Sigmoid colon (tissue), 6 donors: ENCODE measurements at regions not wholly inside any gene's neighbourhood (a gene's known extent, or its start where the extent isn't known, plus 50 kb on each side); places are given as distances from the start of the nearest gene placed in this dataset.

ENCODE experiments used
- DNase-seq: peaks from one replicate; pipeline ENCODE4 v3.0.0-alpha.2; 2019
- H3K27ac ChIP-seq, 4 donors: fragments of 200-600 bp; sonication (generic); one replicate each; pipeline ENCODE4 v1.5.1; 2016 to 2019; ENCODE audit warnings: mild to moderate bottlenecking in 1 of 4
- H3K27me3 ChIP-seq, 3 donors: fragments of 200-600 bp; sonication (generic); one replicate each; pipeline ENCODE4 v1.5.1; 2019; ENCODE audit warnings: mild to moderate bottlenecking in 1 of 3
- H3K36me3 ChIP-seq, 4 donors: fragments of 200-600 bp; sonication (generic); one replicate each; pipeline ENCODE4 v1.5.1; 2016 to 2019
- H3K4me1 ChIP-seq, 4 donors: fragments of 200-600 bp; sonication (generic); one replicate each; pipeline ENCODE4 v1.5.1; 2017 to 2019
- H3K4me3 ChIP-seq, 4 donors: fragments of 200-600 bp; sonication (generic); one replicate each; pipeline ENCODE4 v1.5.1; 2017 to 2019; ENCODE audit warnings: mild to moderate bottlenecking in 2 of 4, moderate library complexity in 1 of 4
- H3K9me3 ChIP-seq, 4 donors: fragments of 200-600 bp in 3 of 4; sonication (generic) in 3 of 4; one replicate each; pipeline versions ENCODE4 v1.5.1 to v1.6.1; 2013 to 2019
- EP300 ChIP-seq, 4 donors: sonication (generic); formaldehyde crosslinking; IDR thresholded peaks; one replicate each; pipeline ENCODE4 v1.6.1; 2017; ENCODE audit warnings: antibody characterized with exemption in 4 of 4
- POLR2A ChIP-seq, 2 donors: fragments of 450-650 bp; IDR thresholded peaks; one replicate each; pipeline ENCODE4 v1.6.1; 2016; ENCODE audit warnings: antibody characterized with exemption in 2 of 2, mild to moderate bottlenecking in 2 of 2, moderate library complexity in 2 of 2
- POLR2AphosphoS5 ChIP-seq, 4 donors: sonication (generic); formaldehyde crosslinking; IDR thresholded peaks; one replicate each; pipeline ENCODE4 v1.6.1; 2017; ENCODE audit warnings: antibody characterized with exemption in 4 of 4
- WGBS, 2 donors: extraction: QIAGEN DNeasy Blood & Tissue Kit; methylation state at CpG; one replicate each; pipeline ENCODE4 v1.1.7; 2013; 5-methylcytosine and 5-hydroxymethylcytosine counted together
- intact Hi-C: fragments of 100-400 bp; cut with DNase I; formaldehyde crosslinking; loops from one replicate; pipeline ENCODE4 v1.15.1; 2023
- TF ChIP-seq, protein P1 (sequence below), 4 experiments: fragments of 450-650 bp in 3 of 4; fragments of 200-600 bp in 1 of 4; IDR thresholded peaks; one replicate each; pipeline ENCODE4 v1.5.1; 2016 to 2019; ENCODE audit warnings: antibody characterized with exemption in 4 of 4, mild to moderate bottlenecking in 3 of 4, moderate library complexity in 2 of 4
- donor health status: healthy with polysubstance abuse.
- donor health status: healthy.

DNA sequence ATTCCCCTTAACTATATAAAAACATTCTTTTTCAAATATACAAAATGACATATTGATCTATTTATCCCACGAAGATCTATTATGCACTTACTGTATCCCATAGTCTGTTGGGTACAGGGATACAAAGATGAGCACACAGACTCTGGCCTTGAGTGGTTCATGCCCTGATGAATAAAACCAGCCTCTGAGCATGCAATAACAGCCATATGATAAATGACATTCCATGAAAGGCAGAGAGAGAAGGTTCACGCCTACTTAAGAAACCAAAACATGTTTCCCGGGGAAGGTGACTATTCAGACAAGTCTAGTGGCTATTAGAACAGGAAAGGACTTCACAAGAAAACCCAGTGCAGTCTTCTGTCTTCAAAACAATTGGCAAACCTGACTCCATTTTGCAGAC lies 406.2 kb upstream of the BRINP1 start:
- H3K4me3 ChIP-seq, result no peak overlapping the region
- H3K4me1 ChIP-seq, result no peaks in the 10 kb centered on the region
- DNase-seq, result no peak
- no peak for TF ChIP-seq EP300 (IDR thresholded peaks at IDR 0.05)
- TF ChIP-seq, protein P1, sequence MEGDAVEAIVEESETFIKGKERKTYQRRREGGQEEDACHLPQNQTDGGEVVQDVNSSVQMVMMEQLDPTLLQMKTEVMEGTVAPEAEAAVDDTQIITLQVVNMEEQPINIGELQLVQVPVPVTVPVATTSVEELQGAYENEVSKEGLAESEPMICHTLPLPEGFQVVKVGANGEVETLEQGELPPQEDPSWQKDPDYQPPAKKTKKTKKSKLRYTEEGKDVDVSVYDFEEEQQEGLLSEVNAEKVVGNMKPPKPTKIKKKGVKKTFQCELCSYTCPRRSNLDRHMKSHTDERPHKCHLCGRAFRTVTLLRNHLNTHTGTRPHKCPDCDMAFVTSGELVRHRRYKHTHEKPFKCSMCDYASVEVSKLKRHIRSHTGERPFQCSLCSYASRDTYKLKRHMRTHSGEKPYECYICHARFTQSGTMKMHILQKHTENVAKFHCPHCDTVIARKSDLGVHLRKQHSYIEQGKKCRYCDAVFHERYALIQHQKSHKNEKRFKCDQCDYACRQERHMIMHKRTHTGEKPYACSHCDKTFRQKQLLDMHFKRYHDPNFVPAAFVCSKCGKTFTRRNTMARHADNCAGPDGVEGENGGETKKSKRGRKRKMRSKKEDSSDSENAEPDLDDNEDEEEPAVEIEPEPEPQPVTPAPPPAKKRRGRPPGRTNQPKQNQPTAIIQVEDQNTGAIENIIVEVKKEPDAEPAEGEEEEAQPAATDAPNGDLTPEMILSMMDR (IDR thresholded peaks at IDR 0.05), result no peak
- TF ChIP-seq POLR2AphosphoS5 (IDR thresholded peaks at IDR 0.05), result no peak
- TF ChIP-seq POLR2A (IDR thresholded peaks at IDR 0.05), result no peak
- H3K36me3 ChIP-seq, result no peaks in the 10 kb centered on the region
- intact Hi-C loops, result no loop called here
- H3K27me3 ChIP-seq, result no peaks in the 10 kb centered on the region
- H3K9me3 ChIP-seq, result no peaks in the 10 kb centered on the region
- WGBS, 2 donors, result 67 to 73% methylated on average over 3 of the region's 3 CpGs
- no peak overlapping the region for H3K27ac ChIP-seq

DNA sequence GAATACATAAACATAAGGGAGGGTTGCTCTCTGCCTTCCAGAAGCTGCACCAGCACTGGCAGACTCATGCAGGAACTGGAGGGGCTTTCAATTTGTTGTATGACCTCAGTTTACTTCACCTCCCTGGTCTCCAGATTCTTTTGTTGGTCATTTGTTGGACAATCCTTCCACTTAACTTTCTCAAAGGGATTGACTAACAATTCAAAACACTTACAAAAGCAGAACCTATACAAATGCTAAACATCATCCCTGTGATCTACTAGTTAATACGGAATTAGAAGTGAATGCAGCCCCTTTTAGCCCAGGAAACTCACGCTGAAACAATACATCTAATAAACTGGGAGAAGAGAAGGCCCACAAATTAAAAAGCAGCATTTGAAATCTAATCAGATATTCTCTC lies 404.6 kb upstream of the BRINP1 start:
- DNase-seq, result no peak
- Histone ChIP-seq H3K27ac (no peak overlapping the region), H3K36me3 (no peaks in the 10 kb centered on the region), H3K4me3 (no peak overlapping the region), H3K4me1 (no peaks in the 10 kb centered on the region), H3K9me3 (no peaks in the 10 kb centered on the region), H3K27me3 (no peaks in the 10 kb centered on the region)
- intact Hi-C loops, result no loop called here
- WGBS, 2 donors, result 47 to 59% methylated on average over 2 of the region's 2 CpGs
- no peak for TF ChIP-seq EP300 (IDR thresholded peaks at IDR 0.05)
- no peak for TF ChIP-seq POLR2A (IDR thresholded peaks at IDR 0.05)
- no peak for TF ChIP-seq POLR2AphosphoS5 (IDR thresholded peaks at IDR 0.05)
- TF ChIP-seq, protein P1 (IDR thresholded peaks at IDR 0.05), result no peak

DNA sequence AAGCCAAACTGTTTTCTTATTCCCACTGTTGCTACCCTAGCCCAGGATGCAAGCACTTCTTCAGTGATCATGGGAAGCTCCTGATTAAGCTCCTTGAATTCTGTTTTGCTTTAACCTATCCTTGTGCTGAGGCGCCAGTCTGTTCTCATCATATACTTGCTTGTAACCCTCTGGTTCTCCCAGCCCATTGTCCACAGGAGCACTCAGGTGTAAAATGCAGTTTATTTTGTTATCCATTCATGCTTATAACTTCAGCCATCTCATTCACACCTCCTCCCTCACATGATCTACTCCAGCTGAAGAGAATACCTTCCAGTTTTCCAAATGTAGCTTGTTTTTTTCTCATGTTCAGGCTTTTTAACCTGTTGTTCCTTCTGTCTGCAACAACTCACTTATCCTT lies 402.1 kb upstream of the BRINP1 start:
- Histone ChIP-seq H3K27me3 (no peaks in the 10 kb centered on the region), H3K36me3 (no peaks in the 10 kb centered on the region), H3K4me1 (no peaks in the 10 kb centered on the region), H3K9me3 (no peaks in the 10 kb centered on the region), H3K27ac (no peak overlapping the region), H3K4me3 (no peak overlapping the region)
- TF ChIP-seq POLR2A (IDR thresholded peaks at IDR 0.05) (no peak), POLR2AphosphoS5 (IDR thresholded peaks at IDR 0.05) (no peak), EP300 (IDR thresholded peaks at IDR 0.05) (no peak)
- TF ChIP-seq, protein P1 (IDR thresholded peaks at IDR 0.05), result no peak
- WGBS, 2 donors, result 80 to 88% methylated on average over 1 of the region's 1 CpG
- DNase-seq, result no peak
- intact Hi-C loops, result no loop called here

DNA sequence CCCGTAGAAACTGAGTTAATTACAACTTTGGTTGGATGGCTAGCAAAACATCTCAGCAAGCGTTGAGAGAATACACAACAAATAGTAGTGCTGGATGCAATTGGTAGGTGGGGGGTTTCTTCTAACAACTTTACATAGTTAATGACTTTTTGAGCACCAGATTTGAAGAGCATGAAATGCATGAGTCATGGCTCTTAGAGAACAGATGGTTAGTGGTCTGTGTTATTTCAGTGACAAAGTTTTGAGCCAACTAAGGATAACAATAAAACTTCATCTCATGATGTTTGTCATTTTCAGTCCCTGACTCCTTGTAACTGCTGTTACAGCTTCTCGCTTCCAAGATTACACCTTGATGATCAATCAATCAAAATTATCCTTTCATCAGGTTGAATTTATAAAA lies 399.0 kb upstream of the BRINP1 start:
- intact Hi-C loops, result no loop called here
- WGBS, 2 donors, result 79 to 83% methylated on average over 3 of the region's 3 CpGs
- Histone ChIP-seq H3K9me3 (peaks cover 0 to 4% (median 0%) of the 10 kb centered on the region in 4 donors), H3K4me1 (no peaks in the 10 kb centered on the region), H3K36me3 (no peaks in the 10 kb centered on the region), H3K4me3 (no peak overlapping the region), H3K27me3 (no peaks in the 10 kb centered on the region), H3K27ac (no peak overlapping the region)
- DNase-seq, result no peak
- no peak for TF ChIP-seq EP300 (IDR thresholded peaks at IDR 0.05)
- peak in 2 of 4 donors; percentile 36 to 42 for TF ChIP-seq POLR2AphosphoS5 (IDR thresholded peaks at IDR 0.05)

DNA sequence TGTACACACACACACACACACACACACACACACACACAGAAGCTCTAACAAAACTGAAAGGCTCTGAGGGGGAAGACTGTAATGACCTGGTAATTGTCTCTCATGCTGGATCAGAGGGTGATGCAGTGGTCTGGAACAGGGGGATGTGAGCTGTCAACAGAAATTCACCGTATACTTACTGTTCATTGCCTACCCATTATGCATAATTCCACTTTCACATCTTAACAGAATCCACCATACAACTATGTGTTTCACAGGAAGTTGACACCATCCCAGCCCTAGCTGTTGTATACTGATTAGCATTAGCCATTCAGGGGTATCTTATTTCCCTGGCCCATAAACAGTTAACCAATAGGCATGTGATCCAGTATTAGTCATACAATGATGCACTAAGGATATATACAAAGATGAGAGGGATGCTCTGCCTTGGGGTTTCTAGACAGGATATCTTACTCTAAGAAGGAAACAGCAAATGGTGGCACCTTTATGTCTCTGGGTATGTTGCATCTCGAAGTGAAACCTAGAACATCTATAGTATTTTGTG lies 396.5 kb upstream of the BRINP1 start:
- Histone ChIP-seq H3K36me3 (no peaks in the 10 kb centered on the region), H3K4me3 (no peak overlapping the region), H3K27me3 (no peaks in the 10 kb centered on the region), H3K27ac (no peak overlapping the region), H3K9me3 (peaks cover 0 to 4% (median 0%) of the 10 kb centered on the region in 4 donors), H3K4me1 (no peaks in the 10 kb centered on the region)
- intact Hi-C loops, result no loop called here
- DNase-seq, result no peak
- 54 to 65% methylated on average over 2 of the region's 2 CpGs for WGBS, 2 donors
- TF ChIP-seq, protein P1 (IDR thresholded peaks at IDR 0.05), result no peak
- no peak for TF ChIP-seq POLR2A (IDR thresholded peaks at IDR 0.05)
- no peak for TF ChIP-seq EP300 (IDR thresholded peaks at IDR 0.05)
- TF ChIP-seq POLR2AphosphoS5 (IDR thresholded peaks at IDR 0.05), result no peak
